Colonic mucosa (tissue), 4 donors: ENCODE measurements at regions not wholly inside any gene's neighbourhood (a gene's known extent, or its start where the extent isn't known, plus 50 kb on each side); places are given as distances from the start of the nearest gene placed in this dataset.

Source experiments
- DNase-seq: peaks from one replicate; pipeline ENCODE4 v3.0.0-alpha.2; 2020
- H3K27ac ChIP-seq: fragments of 200-600 bp; one replicate; pipeline ENCODE4 v1.8.0; 2021
- H3K27me3 ChIP-seq: fragments of 200-600 bp; one replicate; pipeline ENCODE4 v1.8.0; 2021
- H3K36me3 ChIP-seq: fragments of 200-600 bp; one replicate; pipeline ENCODE4 v1.8.0; 2021
- H3K4me1 ChIP-seq: fragments of 200-600 bp; one replicate; pipeline ENCODE4 v1.8.0; 2021; ENCODE audit warnings: mild to moderate bottlenecking
- H3K4me3 ChIP-seq: fragments of 200-600 bp; one replicate; pipeline ENCODE4 v1.8.0; 2021
- H3K9ac ChIP-seq, 2 donors: one replicate each; pipeline ENCODE4 v1.7.0; 2013; ENCODE audit warnings: control low read depth in 2 of 2, low read depth in 2 of 2, low read length in 2 of 2
- H3K9me3 ChIP-seq: fragments of 200-600 bp; one replicate; pipeline ENCODE4 v1.8.0; 2021
- CTCF ChIP-seq: fragments of 200-600 bp; IDR thresholded peaks from one replicate; pipeline ENCODE4 v1.8.0; 2022; ENCODE audit warnings: antibody characterized with exemption, mild to moderate bottlenecking
- intact Hi-C: fragments of 100-400 bp; cut with DNase I; formaldehyde crosslinking; loops from one replicate; pipeline ENCODE4 v1.14.1; 2022
- donor health status: healthy.
- donor health status: DM: no; HTN: no; CAD: no.
- donor health status: DM: no; HTN: no; CAD: no.

GRCh38 chr5:8157320-8157822 is 288.4 kb downstream of the MTRR start:
- Histone ChIP-seq H3K9ac (no peak overlapping the region), H3K4me3 (no peak overlapping the region), H3K27me3 (no peaks in the 10 kb centered on the region), H3K4me1 (no peaks in the 10 kb centered on the region), H3K9me3 (no peaks in the 10 kb centered on the region), H3K36me3 (no peaks in the 10 kb centered on the region), H3K27ac (no peak overlapping the region)
- DNase-seq: no peak
- intact Hi-C loops: no loop called here
- no peak for TF ChIP-seq CTCF

DNA sequence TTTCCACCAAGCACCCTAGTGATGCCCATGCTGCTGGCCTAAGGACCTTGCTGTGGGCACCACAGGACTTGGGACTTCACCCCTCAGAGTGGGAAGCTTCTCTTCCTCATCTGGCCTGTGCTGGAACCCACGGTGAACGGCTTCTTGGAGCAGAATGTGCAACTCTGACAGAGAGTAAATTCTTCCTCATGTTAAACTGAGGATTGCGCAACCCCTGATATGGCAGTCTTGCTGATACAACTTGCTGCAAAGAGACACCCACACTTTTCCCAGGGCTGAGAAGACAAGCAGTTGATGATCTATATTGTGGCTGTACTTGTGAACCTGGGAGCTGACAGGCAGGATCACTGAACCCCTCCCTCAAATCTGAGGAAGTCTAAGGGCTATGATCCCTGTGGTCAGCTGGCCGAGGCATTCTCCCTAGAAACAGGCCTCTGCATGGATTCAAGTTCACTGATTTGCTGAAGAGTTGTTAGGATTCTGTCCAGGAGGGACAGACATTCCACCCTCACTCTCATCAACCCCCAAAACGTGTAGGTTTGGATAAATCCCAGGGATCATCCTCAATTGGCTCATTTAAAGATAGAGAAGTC is 307.2 kb downstream of the MTRR start:
- no peak for DNase-seq
- H3K27ac ChIP-seq: no peak overlapping the region

GRCh38 chr5:8184455-8185063 is 315.6 kb downstream of the MTRR start:
- peak; percentile 68 for DNase-seq
- no peaks in the 10 kb centered on the region for H3K36me3 ChIP-seq
- no peaks in the 10 kb centered on the region for H3K4me1 ChIP-seq
- intact Hi-C loops: no loop called here
- H3K27me3 ChIP-seq: no peaks in the 10 kb centered on the region
- H3K4me3 ChIP-seq: no peak overlapping the region
- H3K9ac ChIP-seq: no peak overlapping the region
- H3K27ac ChIP-seq: no peak overlapping the region
- H3K9me3 ChIP-seq: no peaks in the 10 kb centered on the region
- TF ChIP-seq CTCF: peak; percentile 76

More for the DNA sequence above, 307.2 kb downstream of the MTRR start:
- Histone ChIP-seq H3K36me3 (no peaks in the 10 kb centered on the region), H3K4me3 (no peak overlapping the region), H3K4me1 (no peaks in the 10 kb centered on the region), H3K9ac (no peak overlapping the region), H3K27me3 (no peaks in the 10 kb centered on the region), H3K9me3 (no peaks in the 10 kb centered on the region)
- TF ChIP-seq CTCF: no peak
- intact Hi-C loops: no loop called here

- no peaks in the 10 kb centered on the region for H3K4me1 ChIP-seq
- no peaks in the 10 kb centered on the region for H3K9me3 ChIP-seq
- H3K4me3 ChIP-seq: no peak overlapping the region
- DNase-seq: no peak
- TF ChIP-seq CTCF: no peak
- no peak overlapping the region for H3K27ac ChIP-seq
- H3K36me3 ChIP-seq: no peaks in the 10 kb centered on the region
- H3K9ac ChIP-seq: no peak overlapping the region
- no peaks in the 10 kb centered on the region for H3K27me3 ChIP-seq
- intact Hi-C loops: no loop called here
Measured at GRCh38 chr5:8185852-8186251, 316.9 kb downstream of the MTRR start.

DNA sequence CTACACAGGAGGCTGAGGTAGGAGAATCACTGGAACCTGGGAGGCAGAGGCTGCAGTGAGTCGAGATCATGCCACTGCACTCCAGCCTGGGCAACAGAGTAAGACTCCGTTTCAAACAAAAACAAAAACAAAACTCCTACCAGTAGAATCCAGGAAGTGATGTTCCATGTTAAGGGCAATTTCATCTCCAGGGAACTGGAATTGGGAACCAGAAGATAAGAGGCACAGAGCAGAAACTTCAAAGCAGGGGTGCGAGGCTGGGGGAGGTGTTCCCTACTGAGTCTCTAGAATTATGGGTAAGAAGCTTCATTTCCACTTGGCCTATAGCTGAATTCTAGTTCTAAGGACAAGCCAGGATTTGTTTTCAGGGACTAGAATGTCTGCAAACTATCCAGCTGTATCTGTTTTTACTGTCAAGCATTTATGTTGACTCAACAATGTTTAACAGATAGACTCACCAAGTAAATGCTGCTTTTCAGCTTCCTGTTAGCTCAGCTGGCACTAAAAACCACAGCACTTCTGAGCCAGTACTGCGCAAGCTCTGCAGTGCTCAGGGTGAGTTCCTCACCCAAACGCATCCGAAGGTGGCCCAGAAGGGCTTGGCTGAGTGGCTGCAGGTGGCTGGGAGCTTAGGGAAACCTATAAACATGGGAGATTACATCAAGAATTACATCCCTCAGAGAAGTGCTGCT is 320.1 kb downstream of the MTRR start:
- Histone ChIP-seq H3K4me1 (no peaks in the 10 kb centered on the region), H3K36me3 (no peaks in the 10 kb centered on the region), H3K27ac (peak overlapping the region; percentile 63), H3K4me3 (no peak overlapping the region), H3K9ac (no peak overlapping the region), H3K9me3 (no peaks in the 10 kb centered on the region), H3K27me3 (no peaks in the 10 kb centered on the region)
- TF ChIP-seq CTCF: no peak
- intact Hi-C loops: no loop called here
- peak; percentile 59 for DNase-seq
